ENCODE measurements at regions not wholly inside any gene's neighbourhood (a gene's known extent, or its start where the extent isn't known, plus 50 kb on each side); places are given as distances from the start of the nearest gene placed in this dataset.

DNA sequence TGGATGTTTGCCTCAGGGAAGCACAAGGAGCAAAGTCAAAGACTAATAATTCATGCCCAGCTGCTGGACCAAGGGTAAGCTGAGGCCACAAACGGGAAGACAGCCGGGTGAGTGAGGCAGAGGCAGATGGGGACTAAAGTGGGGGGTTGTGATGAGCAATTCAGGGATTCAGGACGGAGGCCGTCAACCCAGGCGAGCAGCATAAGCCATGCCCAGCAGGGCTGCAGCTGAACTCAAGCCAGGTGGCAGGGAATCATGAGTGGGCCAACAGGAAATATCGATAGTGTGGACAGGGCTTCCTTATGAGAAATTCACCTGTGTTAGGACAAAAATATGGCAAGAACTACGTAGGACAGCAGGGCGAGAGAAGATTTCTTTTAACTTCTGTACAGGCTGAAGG, 246.8 kb downstream of the CDC5L start:
- no peak for FAIRE-seq
- no peak for DNase-seq (ENCODE audit: low spot score)

DNA sequence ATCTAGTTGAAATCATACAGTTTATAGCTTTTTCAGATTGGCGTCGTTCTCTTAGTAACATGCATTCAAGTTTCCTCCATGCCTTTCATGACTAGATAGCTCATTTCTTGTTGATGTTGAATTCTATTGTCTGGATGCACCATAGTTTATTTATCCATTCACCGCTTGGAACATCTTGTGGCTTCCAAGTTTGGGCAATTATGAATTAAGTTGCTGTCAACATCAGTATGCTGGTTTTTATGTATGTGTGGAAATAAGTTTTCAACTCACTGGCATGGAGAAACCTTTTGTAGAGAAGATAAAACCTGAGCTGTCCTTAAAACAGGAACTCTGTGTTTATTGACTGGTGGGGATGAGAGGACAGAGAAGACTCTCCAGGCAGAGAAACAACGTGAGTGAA, 248.0 kb downstream of the CDC5L start:
- DNase-seq (ENCODE audit: low spot score) = no peak
- FAIRE-seq = no peak

DNA sequence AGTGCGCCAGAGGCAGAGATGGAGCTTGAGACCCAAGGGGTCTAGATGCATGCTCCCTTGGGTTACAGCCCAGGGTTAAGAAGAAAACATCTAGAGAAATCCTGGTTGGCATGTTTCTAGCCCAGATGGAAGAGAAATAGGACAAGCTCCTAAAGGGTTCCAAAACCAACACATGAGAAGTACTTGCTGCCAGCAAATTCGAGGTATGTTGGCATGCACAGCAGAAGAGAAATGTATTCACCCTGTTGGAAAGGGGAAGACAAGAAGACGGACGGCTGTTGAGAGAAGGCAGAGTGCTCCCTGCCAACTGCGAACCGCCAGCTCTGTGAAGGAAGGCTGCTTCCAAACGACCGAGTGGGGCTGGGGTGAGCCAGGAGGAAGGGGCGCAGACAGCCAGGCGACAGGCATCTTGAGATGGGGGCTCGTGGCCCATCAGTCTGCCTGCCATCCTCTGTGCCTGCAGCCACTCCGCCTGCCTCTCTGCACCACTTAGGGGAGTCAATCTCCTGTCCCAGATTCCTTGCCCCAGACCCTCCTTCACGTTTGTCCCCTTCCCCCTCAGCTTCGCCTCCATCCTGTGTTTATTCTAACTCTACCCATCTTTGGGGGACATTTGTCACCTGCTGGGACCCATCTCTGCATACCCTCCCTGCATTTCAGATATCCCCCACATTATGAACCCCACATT, 249.2 kb downstream of the CDC5L start:
- FAIRE-seq (no peak), DNase-seq (ENCODE audit: low spot score) (no peak)

DNA sequence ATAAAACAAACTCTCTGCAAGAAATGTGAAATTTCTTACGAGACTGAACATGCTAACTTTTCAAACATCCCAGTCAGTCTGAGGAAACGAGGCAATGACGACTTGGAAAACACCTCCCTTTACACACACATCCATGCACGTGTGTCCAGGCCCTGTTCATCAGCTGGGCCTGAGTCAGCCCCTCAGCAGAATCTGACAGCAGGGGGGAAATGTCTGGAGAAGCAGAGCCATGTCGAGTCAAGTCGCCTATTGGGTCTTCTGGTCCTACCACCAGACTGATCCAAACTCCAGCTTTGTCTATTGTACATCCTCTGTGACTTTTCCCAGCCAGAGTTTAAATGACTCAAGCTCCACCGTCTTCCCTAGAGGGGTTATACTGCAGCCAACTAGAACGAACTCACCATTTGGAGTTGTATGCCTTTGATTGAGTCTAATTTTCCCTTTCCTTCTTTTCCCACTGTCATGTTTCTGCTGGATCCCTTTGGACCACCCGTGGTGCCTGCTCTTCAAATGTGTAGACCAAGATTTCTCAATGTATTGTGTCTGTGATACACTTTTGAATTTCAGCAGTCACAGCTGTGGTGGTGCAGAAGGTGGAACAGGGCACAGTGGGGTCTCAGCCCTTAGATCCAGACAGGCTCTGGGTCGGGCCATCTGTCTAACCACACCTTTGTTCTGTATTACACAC, 254.0 kb downstream of the CDC5L start:
- no peak for FAIRE-seq
- peak; percentile 44 for DNase-seq (ENCODE audit: low spot score)

DNA sequence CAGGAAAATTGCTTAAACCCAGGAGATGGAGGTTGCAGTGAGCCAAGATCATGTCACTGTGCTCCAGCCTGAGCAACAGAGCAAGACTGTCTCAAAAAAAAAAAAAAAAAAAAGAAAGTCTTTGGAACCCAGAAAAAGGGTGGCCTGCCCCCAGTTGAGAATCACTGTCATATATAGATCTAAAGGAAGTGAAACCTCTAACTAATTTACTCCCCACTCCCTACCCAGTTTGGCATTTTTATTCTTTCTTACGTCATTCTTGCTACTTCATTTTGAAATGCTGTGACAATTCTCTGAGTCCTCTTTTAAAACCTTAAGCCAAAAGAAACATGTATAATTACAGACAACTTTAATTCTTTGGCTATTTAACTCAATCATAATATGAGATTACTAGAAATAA, 254.8 kb downstream of the CDC5L start:
- no peak for DNase-seq (ENCODE audit: low spot score)

DNA sequence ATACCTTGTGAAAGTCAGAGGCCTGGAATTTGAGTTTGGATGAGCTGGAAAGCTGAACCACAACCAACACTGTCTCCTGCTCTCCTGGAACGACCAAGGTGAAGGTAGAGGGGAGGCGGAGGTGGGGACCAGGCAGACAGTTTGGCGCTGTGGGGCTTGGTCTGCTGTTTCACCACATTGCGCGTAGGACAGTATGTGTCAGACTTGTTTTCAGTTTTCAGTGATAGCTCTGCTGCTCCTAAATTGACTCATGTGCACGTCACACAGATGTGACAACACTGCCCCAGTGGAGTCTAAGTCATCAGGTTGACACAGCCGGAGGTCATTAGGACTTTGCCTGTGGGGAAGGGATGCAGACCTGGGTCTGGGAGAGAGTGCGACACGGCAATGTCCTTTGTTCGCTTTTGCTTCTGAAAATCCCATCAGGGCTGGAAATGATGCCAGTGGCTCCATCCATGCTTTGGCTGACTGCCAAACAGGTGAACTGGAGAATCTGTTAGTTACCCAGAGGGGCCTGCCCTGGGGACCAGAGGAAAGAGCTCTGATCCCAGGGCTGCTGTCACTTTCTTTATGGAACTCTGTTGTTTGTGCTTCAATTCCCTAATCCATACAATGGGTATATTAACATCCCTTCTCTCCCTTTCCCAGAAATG, 255.5 kb downstream of the CDC5L start:
- no peak for FAIRE-seq

More for the DNA sequence above, 254.8 kb downstream of the CDC5L start:
- no peak for FAIRE-seq

DNA sequence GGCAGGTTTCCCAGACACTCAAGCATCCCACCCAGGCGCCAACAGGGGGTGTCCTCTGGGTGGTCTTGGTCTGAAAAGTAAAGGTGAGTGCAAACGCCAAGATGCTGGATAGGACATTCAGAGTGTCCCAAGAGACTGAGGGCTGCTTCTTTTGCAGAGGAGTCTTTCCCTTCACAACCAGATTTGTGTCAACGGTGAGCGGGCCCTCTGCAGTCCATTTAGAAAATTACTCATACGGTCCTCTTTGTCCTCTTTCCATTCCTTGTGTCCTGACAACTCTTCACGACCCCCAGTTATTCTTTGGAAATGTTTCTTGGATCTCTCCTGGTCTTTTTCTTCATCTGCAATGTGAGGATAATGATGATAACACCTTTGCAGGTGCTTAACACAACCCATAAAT, 257.8 kb downstream of the CDC5L start:
- no peak for FAIRE-seq

More for the DNA sequence above, 255.5 kb downstream of the CDC5L start:
- peak; percentile 85 for DNase-seq (ENCODE audit: low spot score)

DNA sequence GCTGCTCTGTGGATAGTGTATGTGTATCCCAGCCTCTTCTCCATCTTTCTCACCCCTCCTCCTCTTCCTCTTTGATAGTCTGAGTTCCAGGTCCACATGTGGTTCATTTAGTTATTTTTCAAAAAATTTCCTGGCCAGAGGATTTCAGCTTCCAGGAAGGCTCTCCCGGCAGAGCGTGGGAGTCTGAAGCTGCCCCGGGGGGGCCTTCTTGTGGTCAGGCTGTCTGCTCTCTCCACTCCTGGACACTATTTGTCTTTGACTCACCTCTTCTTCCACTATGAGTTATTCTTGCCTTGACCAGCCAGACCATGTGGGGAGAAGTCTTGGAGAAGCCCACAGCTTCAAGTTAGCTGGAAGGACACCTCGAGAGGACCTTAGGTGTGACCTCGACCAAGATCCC, 258.8 kb downstream of the CDC5L start:
- DNase-seq (ENCODE audit: low spot score) (peak; percentile 76), FAIRE-seq (peak; percentile 70)

More for the DNA sequence above, 257.8 kb downstream of the CDC5L start:
- DNase-seq (ENCODE audit: low spot score) = no peak

DNA sequence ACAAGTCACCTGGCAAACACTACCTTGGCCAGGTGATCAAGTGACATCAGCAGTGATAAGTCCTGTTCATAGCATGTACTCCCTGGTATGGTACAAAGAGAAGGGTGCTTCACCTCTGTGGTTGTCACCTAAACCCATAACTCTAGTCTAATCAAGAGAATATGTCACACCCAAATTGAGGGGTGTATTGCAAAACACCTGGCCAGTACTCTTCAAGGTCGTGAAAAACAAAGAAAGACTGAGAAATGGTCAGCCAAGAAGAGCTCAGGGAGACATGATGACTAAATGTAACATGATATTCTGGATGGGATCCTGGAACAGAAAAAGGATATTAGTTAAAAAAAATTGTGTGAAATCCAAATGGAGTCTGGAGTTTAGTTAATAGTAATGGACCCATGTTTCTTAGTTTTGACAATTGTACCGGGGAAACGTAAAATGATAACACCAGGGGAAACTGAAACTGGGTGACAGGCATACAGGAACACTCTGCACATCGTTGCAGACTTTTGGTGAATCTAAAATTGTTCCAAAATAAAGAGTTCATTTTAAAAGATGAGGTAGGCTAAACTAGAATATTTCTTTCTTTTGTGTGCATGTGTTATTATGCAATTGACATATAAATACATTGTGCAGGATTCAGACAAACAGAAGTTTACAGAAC, 262.0 kb downstream of the CDC5L start:
- FAIRE-seq (no peak), DNase-seq (ENCODE audit: low spot score) (no peak)

DNA sequence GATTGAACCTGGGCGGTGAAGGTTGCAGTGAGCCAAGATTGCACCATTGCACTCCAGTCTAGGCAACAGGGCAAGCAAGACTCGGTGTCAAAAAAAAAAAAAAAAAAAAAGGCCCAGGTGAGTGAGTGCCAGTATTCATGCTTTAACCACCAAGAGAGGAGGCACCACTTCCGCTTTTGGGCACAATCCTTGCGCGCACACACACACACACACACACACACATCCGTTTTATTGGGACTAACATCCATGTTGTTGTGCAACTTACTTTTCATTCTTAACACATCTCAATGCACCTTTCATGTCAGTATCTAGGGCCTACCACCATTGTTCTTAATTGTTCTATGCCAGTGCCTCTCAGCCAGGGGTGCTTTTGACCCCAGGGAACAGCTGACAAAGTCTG, 263.0 kb downstream of the CDC5L start:
- DNase-seq (ENCODE audit: low spot score) (no peak), FAIRE-seq (no peak)

DNA sequence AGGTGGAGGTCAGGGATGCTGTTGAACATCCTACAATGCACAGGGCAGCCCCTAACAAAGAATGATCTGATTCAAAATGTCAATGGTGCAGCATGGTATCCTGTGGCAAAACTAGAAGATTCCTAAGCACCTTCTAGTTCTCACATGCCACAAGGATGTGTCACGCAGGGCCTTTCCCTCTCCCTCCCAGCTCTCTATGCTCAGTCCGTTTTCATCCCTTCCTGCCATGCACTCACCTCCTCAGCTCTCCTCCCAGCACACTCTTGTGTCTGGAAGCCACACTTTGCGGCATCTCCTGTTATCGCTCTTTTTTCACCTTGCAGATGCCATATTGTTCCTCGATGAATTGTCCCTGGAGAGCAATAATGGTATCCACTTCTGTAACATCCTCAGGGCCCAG, 263.4 kb downstream of the CDC5L start:
- DNase-seq (ENCODE audit: low spot score) = peak; percentile 56
- FAIRE-seq = no peak

DNA sequence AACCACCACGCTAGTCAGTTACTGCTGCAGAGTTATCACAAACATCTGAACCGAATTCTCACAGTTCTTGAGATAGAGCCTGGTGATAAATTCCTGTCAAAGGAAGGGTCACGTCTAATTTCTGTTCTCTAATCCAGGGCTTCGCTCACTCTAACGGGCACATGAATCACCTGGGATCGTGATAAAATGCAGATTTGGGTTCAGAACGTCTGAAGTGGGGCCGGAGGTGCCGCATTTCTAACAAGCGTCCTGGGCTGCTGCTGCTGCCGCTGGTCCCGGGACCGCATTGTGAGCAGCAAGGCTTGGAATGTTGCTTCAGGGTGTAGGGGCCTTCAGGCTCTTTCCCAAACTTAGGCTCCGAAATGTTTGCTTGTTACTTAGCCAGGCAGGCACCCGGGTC, 264.1 kb downstream of the CDC5L start:
- DNase-seq (ENCODE audit: low spot score) = no peak
- no peak for FAIRE-seq

DNA sequence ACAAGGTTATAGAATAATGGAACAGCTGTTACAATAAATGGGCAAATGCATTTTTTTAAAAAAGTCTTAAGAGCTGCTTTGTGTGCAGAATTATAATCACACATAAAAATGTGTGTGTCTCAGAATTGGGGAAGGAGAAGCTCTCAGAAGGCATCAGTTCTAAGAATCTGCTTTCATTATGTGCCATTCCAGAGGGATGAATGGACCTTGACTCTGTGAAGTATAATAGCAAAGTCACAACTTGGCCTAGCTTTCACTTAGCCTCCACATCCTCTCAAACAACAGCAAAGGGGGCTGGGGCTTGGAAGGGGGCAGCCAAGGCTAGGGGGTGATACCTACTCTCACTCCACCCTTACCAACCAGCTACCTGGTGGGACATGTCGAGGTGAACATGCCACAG, 265.0 kb downstream of the CDC5L start:
- no peak for DNase-seq (ENCODE audit: low spot score)
- no peak for FAIRE-seq

DNA sequence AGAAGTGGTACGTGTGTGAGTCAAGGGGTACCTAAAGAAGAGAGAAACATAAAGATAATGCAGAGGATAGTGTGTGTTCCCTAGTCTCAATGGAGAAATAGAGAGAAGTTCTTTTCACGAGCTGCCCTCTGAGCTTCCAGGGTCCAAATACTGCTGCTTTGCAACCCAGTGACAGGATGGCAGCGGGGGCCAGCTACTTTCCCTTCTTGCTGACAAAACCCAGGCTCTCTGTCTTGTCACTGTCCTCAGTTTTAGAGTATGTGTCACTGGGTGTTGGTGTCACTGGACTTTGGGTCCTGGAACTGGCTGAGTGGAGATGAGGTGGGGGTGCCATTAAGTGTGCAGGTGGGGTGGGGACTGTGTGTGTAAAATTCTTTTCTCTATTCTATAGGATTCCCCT, 265.6 kb downstream of the CDC5L start:
- DNase-seq (ENCODE audit: low spot score) (no peak), FAIRE-seq (no peak)

DNA sequence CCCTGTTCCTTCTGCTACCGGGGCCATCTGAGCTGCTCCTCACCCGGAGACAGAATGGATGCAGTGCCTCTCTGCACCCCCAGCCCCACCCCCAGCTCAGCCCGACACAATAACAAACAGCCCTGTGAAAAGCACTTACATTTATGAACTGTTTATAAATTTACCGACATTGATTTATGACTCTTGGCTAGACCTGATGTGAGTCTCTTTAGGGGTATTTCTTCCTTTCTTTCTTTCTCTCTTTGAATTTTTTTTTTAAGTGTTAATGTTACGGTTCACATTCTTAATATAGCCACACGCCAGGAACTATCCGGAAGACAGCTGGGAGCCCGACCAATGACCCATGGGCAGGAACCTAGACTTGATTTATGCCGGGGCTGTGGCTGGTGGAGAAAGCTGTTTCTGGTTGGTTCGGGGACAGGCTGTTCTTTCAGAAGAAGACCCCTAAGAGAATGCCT, 266.3 kb downstream of the CDC5L start:
- no peak for DNase-seq (ENCODE audit: low spot score)
- no peak for FAIRE-seq

DNA sequence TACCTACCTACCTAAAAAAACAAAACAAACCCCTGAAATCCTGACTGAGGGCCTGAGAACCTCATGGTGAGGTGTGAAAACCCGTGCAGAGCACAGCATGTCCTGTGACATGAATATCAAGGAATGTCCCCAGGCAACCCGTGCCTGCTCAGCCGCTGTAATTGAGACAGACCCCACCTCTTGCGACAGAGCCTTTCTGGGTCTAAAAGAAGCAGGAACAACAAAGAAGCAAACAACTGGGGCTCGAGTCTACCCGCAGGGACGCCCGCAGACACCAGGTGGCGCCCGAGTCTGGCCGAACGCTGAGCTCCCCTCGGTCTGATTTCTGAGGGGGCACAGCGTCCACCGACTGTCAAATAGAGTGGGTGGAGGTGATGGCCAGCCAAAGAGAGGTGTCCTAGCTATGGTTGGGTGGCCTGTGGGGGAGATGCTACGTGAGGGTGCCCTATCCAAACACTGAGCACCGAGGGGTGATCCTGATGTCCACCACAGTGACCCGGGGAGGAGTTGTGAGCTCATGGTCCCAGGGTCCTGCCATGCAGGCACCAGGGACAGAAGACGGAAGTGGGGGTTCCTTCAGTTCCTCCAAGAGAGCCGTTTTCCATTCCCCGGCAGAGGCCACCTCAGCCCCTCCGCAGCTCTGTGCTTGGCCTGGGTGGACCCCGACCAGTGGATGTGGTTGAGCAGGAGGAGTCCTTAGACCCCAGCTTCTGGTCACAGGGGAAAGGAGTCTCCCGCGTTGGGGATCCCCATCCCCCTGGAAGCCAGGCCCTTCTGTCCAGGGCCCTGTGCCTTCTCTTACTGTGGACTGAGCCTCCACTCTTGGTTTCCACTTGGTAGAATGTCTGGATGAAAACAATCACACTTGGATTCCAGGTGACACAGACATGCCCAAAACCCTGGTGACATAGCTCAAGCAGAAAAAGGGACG, 268.2 kb downstream of the CDC5L start:
- FAIRE-seq (no peak), DNase-seq (ENCODE audit: low spot score) (peak; percentile 22)

DNA sequence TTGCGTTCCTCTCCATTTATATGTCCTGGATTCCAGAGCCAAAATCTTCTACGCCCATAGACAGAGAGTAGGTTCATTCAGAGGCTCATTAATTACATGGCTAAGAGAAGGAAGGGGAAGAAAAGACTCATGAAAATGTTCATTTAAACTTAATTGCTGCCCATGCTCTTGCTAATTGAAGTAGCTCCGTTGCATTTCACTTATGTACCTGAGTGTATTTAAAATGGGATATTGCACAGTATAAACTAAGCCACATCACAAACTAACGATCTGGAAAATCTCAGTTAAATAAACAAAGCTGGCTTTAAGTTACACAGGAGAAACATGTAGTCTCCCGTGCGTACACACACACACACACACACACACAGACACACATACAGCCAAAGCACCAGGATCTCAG, 269.2 kb downstream of the CDC5L start:
- DNase-seq (ENCODE audit: low spot score) (no peak), FAIRE-seq (no peak)

DNA sequence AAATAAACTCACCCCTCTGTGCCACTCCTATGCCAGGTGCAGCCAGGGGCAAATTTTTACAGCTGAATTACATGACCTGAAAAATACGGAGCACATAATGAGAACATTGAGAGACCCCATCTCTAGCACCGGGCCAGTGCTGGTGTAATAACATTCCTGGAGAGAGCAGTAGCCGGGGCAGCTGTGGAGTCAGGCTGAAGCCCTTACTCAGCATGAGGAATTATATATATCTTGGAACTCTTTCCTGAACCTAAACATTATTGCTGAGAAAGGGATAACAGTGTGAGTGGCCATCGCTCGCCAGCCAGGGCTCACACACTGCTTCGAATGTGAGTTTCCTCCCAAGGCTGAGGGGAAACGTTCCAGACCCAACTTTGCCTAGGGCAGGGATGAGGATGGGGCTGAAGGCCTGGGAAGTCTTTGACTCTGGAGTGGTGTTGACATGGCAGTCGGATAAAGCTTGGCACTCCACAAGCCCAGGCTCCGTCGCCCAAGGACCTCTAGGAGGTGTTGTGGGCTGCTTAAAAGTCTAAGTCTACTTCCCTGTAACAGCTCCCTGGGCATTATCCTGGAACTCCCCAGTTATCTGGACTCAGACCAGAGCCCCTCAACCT, 269.8 kb downstream of the CDC5L start:
- no peak for FAIRE-seq

DNA sequence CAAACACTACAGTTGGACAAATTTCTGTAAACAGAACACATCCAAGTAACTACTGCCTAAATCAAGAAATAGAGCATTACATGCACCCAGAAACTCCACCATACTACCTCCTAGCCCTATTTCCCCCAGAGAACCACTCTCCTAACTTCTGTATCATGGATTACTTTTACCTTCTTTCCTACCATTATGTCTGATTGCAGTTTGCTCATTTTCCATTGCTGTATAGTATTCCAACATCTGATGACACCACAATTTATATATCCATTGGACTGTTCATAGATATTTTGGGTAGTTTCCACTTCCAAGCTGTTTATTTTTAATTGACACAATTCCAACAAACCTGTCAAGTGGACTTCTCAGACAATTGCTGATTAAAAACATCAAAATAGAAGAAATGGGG, 271.1 kb downstream of the CDC5L start:
- no peak for FAIRE-seq
- DNase-seq (ENCODE audit: low spot score) = no peak

More for the DNA sequence above, 269.8 kb downstream of the CDC5L start:
- DNase-seq (ENCODE audit: low spot score) = no peak

DNA sequence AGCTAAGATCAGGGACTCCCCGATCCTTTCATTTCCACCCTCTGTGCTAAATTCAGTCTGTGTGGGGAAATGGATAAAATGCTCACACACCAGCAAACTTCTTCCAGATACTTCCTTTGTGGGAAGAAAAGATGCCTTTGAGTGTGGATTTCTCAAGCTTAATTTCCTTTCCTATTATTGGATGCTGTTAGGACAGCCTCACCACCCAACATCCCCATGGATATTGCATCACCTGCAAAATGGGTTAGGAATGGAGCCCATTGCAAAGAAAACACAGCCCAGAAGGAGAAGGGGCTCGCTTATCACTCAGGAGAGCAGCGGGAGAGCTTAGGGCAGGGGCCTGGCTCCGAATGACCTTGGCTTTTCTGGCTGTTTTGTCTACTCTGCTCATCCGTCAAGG, 272.2 kb downstream of the CDC5L start:
- no peak for DNase-seq (ENCODE audit: low spot score)
- FAIRE-seq = no peak
